Peyer's patch (tissue), 4 donors: ENCODE measurements at regions not wholly inside any gene's neighbourhood (a gene's known extent, or its start where the extent isn't known, plus 50 kb on each side); places are given as distances from the start of the nearest gene placed in this dataset.
"Not testable (repeated sequence)": the region's sequence is repeated elsewhere in the genome, so short reads cannot be mapped to it uniquely, and the experiment has no call there.

Experiments
- DNase-seq, 3 donors: peaks; one replicate each; pipeline ENCODE4 v3.0.0-alpha.2; 2017 to 2019
- H3K27ac ChIP-seq, 4 donors: fragments of 200-600 bp; sonication (generic); one replicate each; pipeline ENCODE4 v1.5.1; 2016 to 2019
- H3K27me3 ChIP-seq, 2 donors: fragments of 200-600 bp; sonication (generic); one replicate each; pipeline ENCODE4 v1.5.1; 2019
- H3K36me3 ChIP-seq, 3 donors: fragments of 200-600 bp; sonication (generic); one replicate each; pipeline ENCODE4 v1.5.1; 2016 to 2019
- H3K4me1 ChIP-seq, 4 donors: fragments of 200-600 bp; sonication (generic); one replicate each; pipeline ENCODE4 v1.5.1; 2016 to 2019
- H3K4me3 ChIP-seq, 4 donors: fragments of 200-600 bp; sonication (generic); 1 replicate in 3 of 4; 2 replicates in 1 of 4; pipeline ENCODE4 v1.5.1; 2016 to 2019; ENCODE audit warnings: mild to moderate bottlenecking in 1 of 4
- H3K9me3 ChIP-seq, 4 donors: fragments of 200-600 bp; sonication (generic); one replicate each; pipeline ENCODE4 v1.5.1; 2016 to 2019; ENCODE audit warnings: mild to moderate bottlenecking in 1 of 4
- POLR2A ChIP-seq, 2 donors: fragments of 450-650 bp; IDR thresholded peaks; one replicate each; pipeline ENCODE4 v1.5.1; 2017; ENCODE audit warnings: antibody characterized with exemption in 2 of 2, mild to moderate bottlenecking in 2 of 2, moderate library complexity in 2 of 2
- TF ChIP-seq, protein P1 (sequence below), 6 experiments: fragments of 450-650 bp in 4 of 6; fragments of 200-600 bp in 2 of 6; sonication (generic) in 1 of 6; IDR thresholded peaks; one replicate each; pipeline ENCODE4 v1.5.1; 2017 to 2019; ENCODE audit warnings: antibody characterized with exemption in 6 of 6, mild to moderate bottlenecking in 3 of 6, moderate library complexity in 1 of 6

GRCh38 chr6:67802771-67803170 is 832.3 kb upstream of the ADGRB3 start:
- Histone ChIP-seq H3K27ac (no peak overlapping the region), H3K36me3 (no peaks in the 10 kb centered on the region), H3K27me3 (no peaks in the 10 kb centered on the region), H3K4me3 (no peak overlapping the region), H3K4me1 (no peaks in the 10 kb centered on the region), H3K9me3 (no peaks in the 10 kb centered on the region)
- no peak for DNase-seq
- TF ChIP-seq, protein P1, sequence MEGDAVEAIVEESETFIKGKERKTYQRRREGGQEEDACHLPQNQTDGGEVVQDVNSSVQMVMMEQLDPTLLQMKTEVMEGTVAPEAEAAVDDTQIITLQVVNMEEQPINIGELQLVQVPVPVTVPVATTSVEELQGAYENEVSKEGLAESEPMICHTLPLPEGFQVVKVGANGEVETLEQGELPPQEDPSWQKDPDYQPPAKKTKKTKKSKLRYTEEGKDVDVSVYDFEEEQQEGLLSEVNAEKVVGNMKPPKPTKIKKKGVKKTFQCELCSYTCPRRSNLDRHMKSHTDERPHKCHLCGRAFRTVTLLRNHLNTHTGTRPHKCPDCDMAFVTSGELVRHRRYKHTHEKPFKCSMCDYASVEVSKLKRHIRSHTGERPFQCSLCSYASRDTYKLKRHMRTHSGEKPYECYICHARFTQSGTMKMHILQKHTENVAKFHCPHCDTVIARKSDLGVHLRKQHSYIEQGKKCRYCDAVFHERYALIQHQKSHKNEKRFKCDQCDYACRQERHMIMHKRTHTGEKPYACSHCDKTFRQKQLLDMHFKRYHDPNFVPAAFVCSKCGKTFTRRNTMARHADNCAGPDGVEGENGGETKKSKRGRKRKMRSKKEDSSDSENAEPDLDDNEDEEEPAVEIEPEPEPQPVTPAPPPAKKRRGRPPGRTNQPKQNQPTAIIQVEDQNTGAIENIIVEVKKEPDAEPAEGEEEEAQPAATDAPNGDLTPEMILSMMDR (IDR thresholded peaks at IDR 0.05), result no peak
- TF ChIP-seq POLR2A (IDR thresholded peaks at IDR 0.05), result no peak

GRCh38 chr6:67792996-67793395 is 842.1 kb upstream of the ADGRB3 start:
- no peak for TF ChIP-seq POLR2A (IDR thresholded peaks at IDR 0.05)
- TF ChIP-seq, protein P1 (IDR thresholded peaks at IDR 0.05), result no peak
- Histone ChIP-seq H3K36me3 (no peaks in the 10 kb centered on the region), H3K9me3 (no peaks in the 10 kb centered on the region), H3K27ac (no peak overlapping the region), H3K4me1 (no peaks in the 10 kb centered on the region), H3K4me3 (no peak overlapping the region), H3K27me3 (no peaks in the 10 kb centered on the region)
- DNase-seq, result no peak

GRCh38 chr6:67790569-67790968 is 844.5 kb upstream of the ADGRB3 start:
- Histone ChIP-seq H3K36me3 (no peaks in the 10 kb centered on the region), H3K4me1 (no peaks in the 10 kb centered on the region), H3K27ac (no peak overlapping the region), H3K9me3 (no peaks in the 10 kb centered on the region), H3K4me3 (no peak overlapping the region), H3K27me3 (no peaks in the 10 kb centered on the region)
- TF ChIP-seq POLR2A (IDR thresholded peaks at IDR 0.05), result no peak
- TF ChIP-seq, protein P1 (IDR thresholded peaks at IDR 0.05), result no peak
- DNase-seq, result no peak

GRCh38 chr6:67787119-67787518 is 848.0 kb upstream of the ADGRB3 start:
- H3K4me1 ChIP-seq, H3K4me3 ChIP-seq, DNase-seq, H3K9me3 ChIP-seq, H3K27ac ChIP-seq, H3K27me3 ChIP-seq, H3K36me3 ChIP-seq: not testable (repeated sequence)

GRCh38 chr6:67779876-67780275 is 855.2 kb upstream of the ADGRB3 start:
- Histone ChIP-seq H3K4me3 (no peak overlapping the region), H3K36me3 (no peaks in the 10 kb centered on the region), H3K4me1 (no peaks in the 10 kb centered on the region), H3K27me3 (no peaks in the 10 kb centered on the region), H3K9me3 (no peaks in the 10 kb centered on the region), H3K27ac (no peak overlapping the region)
- TF ChIP-seq, protein P1 (IDR thresholded peaks at IDR 0.05), result no peak
- no peak for TF ChIP-seq POLR2A (IDR thresholded peaks at IDR 0.05)
- DNase-seq, result no peak

GRCh38 chr6:67775333-67775732 is 859.7 kb upstream of the ADGRB3 start:
- no peak overlapping the region for H3K27ac ChIP-seq
- TF ChIP-seq POLR2A (IDR thresholded peaks at IDR 0.05), result no peak
- TF ChIP-seq, protein P1 (IDR thresholded peaks at IDR 0.05), result no peak
- DNase-seq, result no peak

More at GRCh38 chr6:67775333-67775732, 859.7 kb upstream of the ADGRB3 start:
- Histone ChIP-seq H3K27me3 (no peaks in the 10 kb centered on the region), H3K4me3 (no peak overlapping the region), H3K36me3 (no peaks in the 10 kb centered on the region), H3K4me1 (no peaks in the 10 kb centered on the region), H3K9me3 (no peaks in the 10 kb centered on the region)
